ENCODE measurements at regions not wholly inside any gene's neighbourhood (a gene's known extent, or its start where the extent isn't known, plus 50 kb on each side); places are given as distances from the start of the nearest gene placed in this dataset.
A peak's percentile ranks its signal among the peaks of the same experiment; 100 is the strongest.

- DNase-seq (ENCODE audit: low spot score) (no peak), FAIRE-seq (no peak)
These were observed 475.6 kb upstream of the CWC22 start for GRCh38 chr2:180482696-180483095.

DNA sequence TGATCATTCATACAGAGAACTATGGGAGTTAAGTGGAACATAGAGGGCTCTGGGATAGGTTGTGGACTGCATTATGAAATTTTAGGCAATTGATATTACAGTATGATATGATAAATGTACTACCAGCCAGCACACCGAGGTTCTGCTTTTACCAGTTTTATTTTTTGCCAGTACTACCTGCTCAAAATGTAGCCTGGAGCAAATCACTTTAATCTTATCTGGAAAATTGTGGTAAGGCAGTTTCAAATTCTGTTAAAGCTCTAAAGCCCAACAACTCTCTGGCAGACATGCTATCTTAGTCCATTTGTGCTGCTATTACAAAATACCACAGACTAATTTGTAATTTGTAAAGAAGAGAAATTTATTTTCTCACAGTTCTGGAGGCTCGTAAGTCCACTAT is 474.9 kb upstream of the CWC22 start:
- DNase-seq (ENCODE audit: low spot score) (no peak), FAIRE-seq (no peak)

- no peak for FAIRE-seq
- DNase-seq (ENCODE audit: low spot score): no peak
These were observed 471.8 kb upstream of the CWC22 start for GRCh38 chr2:180478883-180479282.

DNA sequence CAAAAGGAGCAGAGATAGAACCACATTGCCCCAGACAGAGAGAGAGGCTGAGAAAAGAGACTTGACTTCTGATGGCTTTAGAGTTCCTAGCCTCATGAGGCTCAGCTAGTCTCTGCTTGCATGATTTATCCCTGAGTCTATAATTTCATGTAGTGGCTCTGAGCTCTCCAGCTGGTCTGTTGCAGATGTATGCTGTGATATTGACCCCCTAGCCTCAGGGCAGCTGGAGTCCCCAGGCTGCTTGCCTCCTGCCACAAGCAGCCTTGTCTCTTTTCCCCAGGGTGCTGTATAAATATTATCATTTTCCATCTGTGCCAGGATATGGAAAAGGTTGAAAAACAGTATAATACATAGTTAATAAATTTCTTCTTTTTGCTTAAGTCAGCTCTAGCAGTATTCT is 467.6 kb upstream of the CWC22 start:
- FAIRE-seq (no peak), DNase-seq (ENCODE audit: low spot score) (no peak)

GRCh38 chr2:180473456-180473855 is 466.4 kb upstream of the CWC22 start:
- FAIRE-seq: no peak

DNA sequence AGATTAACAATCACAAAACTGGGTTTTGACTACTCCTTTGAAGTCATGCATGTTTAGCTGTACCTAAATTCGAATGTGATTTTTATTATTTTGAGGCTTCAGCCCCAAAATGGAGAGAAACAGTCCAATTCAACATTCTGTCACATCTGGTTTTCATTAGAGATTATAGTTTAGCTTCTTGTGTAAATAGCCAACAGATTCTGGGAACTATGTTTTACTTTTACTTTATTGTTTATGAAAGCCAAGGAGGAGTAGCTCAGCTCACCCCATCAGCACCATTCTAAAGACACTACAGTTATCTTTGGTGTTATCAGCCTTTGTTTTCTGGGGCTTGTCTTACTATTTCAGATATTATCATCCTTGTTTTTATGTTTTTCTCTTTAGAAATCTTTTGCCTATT is 465.0 kb upstream of the CWC22 start:
- FAIRE-seq: no peak

More at GRCh38 chr2:180473456-180473855, 466.4 kb upstream of the CWC22 start:
- no peak for DNase-seq (ENCODE audit: low spot score)

GRCh38 chr2:180463608-180464007 is 456.5 kb upstream of the CWC22 start:
- DNase-seq (ENCODE audit: low spot score) (no peak), FAIRE-seq (no peak)

More for the DNA sequence above, 465.0 kb upstream of the CWC22 start:
- DNase-seq (ENCODE audit: low spot score): no peak

- no peak for DNase-seq (ENCODE audit: low spot score)
- FAIRE-seq: no peak
These were observed 454.7 kb upstream of the CWC22 start for GRCh38 chr2:180461761-180462160.

DNA sequence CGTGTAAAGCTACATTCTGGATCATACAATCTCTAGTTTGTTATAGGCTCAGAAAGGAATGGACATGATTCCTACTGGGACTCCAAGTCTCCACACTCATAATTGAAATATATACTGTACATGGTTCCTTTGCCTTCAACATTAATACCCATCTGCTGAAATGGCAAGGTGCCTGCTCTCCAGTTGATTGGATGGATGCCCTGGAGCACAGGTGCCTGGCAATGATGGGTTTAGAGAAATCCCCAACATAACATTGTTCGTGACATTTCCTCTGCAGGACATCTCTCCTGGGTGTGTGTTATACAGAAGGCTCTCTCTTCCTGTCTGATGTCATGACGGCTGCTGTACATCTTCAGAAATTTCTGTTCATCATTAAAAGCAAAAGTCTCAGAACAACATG is 449.7 kb upstream of the CWC22 start:
- DNase-seq (ENCODE audit: low spot score) (no peak), FAIRE-seq (no peak)

- FAIRE-seq (no peak), DNase-seq (ENCODE audit: low spot score) (no peak)
These were observed 443.7 kb upstream of the CWC22 start for GRCh38 chr2:180450841-180451240.

DNA sequence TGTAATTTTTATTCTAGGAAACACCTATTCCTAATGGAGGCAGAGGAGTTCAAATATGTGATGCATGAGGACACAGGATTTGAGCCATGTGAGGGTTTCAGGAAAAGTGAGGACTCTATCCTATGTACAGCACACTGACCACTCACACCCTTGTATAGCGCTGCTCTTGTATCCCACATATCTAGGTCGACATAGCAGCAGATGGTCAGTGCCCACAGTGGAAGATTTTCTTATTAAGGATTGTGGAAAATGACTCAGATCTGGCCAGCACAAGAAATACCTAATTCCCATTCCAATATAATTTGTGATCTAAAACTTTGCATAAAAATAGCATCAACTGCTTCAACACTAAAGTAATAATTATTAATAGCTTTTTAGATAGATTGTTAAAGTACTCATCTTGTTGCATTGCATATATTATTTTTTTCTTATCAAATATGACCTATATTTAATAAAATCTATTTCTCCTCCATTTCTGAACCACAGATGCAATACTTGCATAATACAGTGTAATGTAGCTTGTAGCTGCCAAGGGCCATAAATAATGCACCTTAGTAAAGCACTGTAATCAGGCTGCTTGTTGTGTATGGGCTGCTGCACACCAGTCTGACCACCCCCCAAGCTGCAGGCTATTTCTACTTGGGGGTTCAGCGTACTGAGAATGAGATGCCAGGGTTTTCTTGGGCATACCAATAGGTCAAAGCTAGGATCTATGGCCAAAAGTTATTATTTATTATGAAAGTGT is 442.2 kb upstream of the CWC22 start:
- FAIRE-seq (no peak), DNase-seq (ENCODE audit: low spot score) (no peak)

GRCh38 chr2:180446492-180446891 is 439.4 kb upstream of the CWC22 start:
- DNase-seq (ENCODE audit: low spot score): no peak
- no peak for FAIRE-seq

GRCh38 chr2:180443888-180444287 is 436.8 kb upstream of the CWC22 start:
- DNase-seq (ENCODE audit: low spot score): peak; percentile 14

DNA sequence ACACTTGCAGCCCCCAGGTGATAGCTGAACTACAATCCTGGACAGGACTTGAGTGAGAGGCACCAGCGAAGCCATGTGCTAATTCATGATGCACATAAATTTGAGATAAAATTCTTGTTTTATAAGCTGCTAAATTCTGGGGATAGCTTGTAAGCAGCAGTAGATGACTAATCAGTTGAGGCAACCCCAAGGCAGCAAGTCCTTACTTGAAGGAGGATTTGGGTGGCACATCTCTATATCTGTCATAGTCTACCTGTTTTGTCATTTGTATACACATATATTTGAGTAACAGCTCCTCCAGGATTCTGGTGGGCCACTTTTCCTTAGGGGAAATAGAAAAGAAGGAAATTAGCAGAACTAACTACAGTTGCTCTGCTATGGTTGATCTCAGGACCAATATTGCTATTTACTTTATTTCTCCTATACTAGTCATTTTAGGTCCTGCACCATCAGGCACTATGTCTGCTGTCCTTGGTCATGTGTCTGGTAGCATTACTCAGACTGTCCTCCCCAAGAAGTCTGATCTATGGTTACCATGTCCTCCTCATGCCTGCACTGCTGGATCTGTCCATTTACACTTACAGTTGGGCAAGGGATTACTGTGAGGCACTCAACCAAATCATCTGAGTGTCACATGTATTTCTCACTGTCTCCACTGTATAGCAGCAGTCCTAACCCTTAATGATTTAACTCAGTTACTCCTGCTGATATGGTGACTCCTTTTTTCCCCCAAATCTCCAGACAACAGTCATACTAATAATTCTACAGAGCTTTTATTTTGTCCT is 436.0 kb upstream of the CWC22 start:
- FAIRE-seq: peak; percentile 78

More at GRCh38 chr2:180443888-180444287, 436.8 kb upstream of the CWC22 start:
- no peak for FAIRE-seq

GRCh38 chr2:180419212-180419611 is 412.1 kb upstream of the CWC22 start:
- FAIRE-seq (no peak), DNase-seq (ENCODE audit: low spot score) (no peak)

More for the DNA sequence above, 436.0 kb upstream of the CWC22 start:
- peak; percentile 68 for DNase-seq (ENCODE audit: low spot score)

DNA sequence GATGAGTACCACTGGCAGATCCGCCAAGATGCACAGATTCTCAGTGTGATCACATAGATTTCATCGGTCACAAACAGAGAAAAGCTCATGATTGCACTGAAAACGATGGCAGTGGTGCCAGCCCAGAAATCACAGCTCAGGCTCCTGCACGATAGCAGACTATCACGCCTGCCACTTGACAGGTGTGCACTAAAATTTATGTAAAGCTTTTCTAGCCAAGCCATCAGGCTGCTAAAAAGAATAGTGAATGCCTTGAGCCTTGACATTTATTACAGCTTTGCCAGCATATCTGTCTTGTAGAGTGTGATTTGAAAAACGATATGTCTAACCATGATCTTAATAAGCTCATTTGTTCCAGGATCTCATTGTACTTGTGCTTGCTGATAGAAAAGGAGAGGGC is 409.5 kb upstream of the CWC22 start:
- no peak for FAIRE-seq
- DNase-seq (ENCODE audit: low spot score): no peak

DNA sequence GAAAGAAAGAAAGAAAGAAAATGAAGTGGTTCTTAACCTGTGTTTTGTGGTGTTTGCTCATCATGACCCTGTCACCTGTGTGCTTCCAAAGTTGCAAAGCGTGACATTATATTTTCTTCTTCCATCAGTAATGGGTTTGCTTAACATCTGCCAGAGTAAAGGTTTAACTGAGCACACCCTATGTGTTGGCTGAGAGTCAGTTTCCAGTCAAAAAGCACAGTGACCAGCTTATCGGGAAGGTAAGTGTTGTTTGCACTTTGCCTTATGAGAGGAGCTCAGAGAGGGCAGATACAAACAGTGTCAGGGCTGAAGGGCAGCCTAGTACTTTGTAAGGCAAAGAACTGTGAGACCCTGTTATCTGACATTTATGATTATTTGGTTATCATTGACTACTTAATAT is 406.2 kb upstream of the CWC22 start:
- FAIRE-seq: no peak
- DNase-seq (ENCODE audit: low spot score): no peak

DNA sequence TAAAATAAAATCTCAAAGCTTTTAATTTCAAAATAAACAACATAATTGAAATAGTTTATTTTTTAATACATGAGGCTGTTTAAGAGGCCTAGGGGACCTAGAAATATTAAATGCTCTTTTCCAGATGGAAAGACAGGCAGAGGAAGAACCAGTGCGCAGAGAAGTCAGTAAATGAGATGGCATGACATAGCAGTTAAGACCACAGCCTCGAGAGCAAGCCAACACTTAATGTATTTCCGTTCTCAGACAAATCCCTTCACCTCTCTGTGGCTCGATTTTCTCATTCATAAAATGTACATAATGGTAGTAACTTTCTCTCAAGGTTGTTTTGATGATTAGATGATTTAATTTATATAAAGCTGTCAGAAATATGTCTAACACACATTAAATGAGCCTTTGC is 405.1 kb upstream of the CWC22 start:
- DNase-seq (ENCODE audit: low spot score) (no peak), FAIRE-seq (no peak)

- peak; percentile 91 for FAIRE-seq
- DNase-seq (ENCODE audit: low spot score): peak; percentile 49
These were observed 404.6 kb upstream of the CWC22 start for GRCh38 chr2:180411661-180412060.

DNA sequence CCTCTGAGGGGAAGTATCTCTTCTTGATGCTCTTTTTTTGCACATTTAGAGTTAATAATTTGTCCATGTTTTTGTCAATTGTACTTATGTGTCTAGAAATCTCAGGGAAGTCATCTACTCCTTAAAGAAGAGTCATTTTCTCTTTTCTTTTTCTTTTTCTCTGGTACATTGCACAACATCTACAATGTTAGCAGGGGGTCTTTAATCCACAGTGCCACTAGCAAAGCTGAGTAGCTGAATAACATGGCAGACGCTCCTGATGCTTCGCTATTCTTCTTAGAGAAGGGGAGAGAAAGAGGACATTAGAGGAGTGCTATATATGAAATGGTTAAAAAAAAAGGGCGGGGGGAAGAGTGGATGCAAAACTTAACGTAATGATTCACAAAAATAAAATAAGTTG is 399.6 kb upstream of the CWC22 start:
- DNase-seq (ENCODE audit: low spot score) (no peak), FAIRE-seq (no peak)

GRCh38 chr2:180405520-180405919 is 398.4 kb upstream of the CWC22 start:
- DNase-seq (ENCODE audit: low spot score) (no peak), FAIRE-seq (no peak)

DNA sequence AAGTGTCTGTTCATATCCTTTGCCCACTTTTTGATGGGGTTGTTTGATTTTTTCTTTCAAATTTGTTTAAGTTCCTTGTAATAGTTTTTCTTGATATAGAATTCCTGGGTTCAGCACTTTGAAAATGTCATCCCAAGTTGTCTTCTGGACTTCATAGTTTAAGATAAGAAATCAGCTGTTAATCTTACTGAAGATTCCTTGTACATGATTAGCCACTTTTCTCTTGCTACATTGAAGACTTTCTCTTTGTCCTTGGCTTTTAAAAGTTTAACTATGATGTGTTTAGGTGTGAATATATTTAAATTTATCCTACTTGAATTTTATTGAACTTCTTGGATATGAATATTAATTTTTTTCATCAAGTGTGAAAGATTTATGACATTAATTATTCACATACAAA is 387.2 kb upstream of the CWC22 start:
- no peak for FAIRE-seq
- DNase-seq (ENCODE audit: low spot score): no peak
